ENCODE measurements at regions not wholly inside any gene's neighbourhood (a gene's known extent, or its start where the extent isn't known, plus 50 kb on each side); places are given as distances from the start of the nearest gene placed in this dataset.

DNA sequence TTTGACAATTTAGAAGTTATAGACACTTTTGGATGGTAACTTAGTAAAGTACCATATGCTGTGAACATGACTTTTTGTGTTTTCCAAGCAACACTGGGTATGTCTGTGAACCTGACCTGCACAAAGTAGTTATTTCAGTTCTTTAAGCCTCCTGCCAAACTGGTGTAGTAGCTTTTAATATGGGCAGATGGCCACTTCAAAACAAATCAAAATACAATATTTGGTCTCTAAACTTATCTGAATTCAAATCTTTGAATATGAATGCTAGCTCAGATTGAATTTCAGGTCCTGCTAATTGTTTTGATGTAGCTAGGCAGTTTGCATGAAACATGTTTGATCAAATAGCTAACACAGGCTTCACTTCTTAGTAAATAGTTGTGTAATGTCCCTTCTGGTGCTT lies 1176.7 kb upstream of the CDH9 start:
- no peak for TF ChIP-seq PATZ1 (CRISPR knock-in tag; IDR thresholded peaks at IDR 0.05; ENCODE audit: borderline replicate concordance)
- no peak for TF ChIP-seq ZNF565 (CRISPR knock-in tag; conservative IDR thresholded peaks at IDR 0.05; ENCODE audit: low read depth)
- no peak for TF ChIP-seq RARB (CRISPR knock-in tag; IDR thresholded peaks at IDR 0.05)

All from SK-N-SH treated with all-trans-retinoic acid at 6 μM for 48 hours (cell line).